ENCODE measurements at regions not wholly inside any gene's neighbourhood (a gene's known extent, or its start where the extent isn't known, plus 50 kb on each side); places are given as distances from the start of the nearest gene placed in this dataset.

DNA sequence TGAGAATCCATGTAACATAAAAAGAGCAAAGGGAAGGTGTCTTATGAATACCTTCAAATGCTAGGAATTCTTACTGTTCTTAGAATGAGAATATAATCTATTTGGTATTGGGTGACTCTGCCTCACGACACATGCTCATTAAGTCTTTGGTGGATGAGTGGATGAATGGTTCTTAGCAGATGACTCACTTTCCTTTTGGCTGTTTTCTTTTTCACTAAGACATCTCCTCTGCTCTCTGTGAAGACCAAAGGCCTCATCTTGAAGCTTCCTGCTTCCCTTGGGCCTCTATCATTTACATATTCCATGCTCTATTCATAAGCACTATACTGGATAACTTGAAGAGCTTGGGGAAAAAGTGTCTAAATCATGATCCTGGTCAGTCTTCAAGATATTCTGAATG lies 468.1 kb downstream of the SPATA31D1 start:
- BruUV-seq (replicated peaks), result no TSS peak
- peak; percentile 2 for DNase-seq (ENCODE audit: low spot score)
- no peak overlapping the region for H3K27ac ChIP-seq (ENCODE audit: low read depth, low read length, poor library complexity, severe bottlenecking)
- CTCF ChIA-PET, result no interaction called here
- no peak for TF ChIP-seq EZH2 (IDR thresholded peaks at IDR 0.05; ENCODE audit: borderline replicate concordance, low read depth, low read length, poor library complexity, severe bottlenecking)
- H3K4me1 ChIP-seq (ENCODE audit: insufficient read depth, low read length, poor library complexity, severe bottlenecking), result no peaks in the 10 kb centered on the region
- peaks cover 5% of the 10 kb centered on the region for H3K9me3 ChIP-seq (ENCODE audit: low read depth, low read length, poor library complexity, severe bottlenecking)
- H3K4me3 ChIP-seq (ENCODE audit: low read depth, low read length, poor library complexity, severe bottlenecking), result no peak overlapping the region
- intact Hi-C loops (cut with micrococcal nuclease; ENCODE audit: unreplicated experiment), result no loop called here
- POLR2A ChIA-PET (ENCODE audit: low non-redundant PET), result no interaction called here
- H3K27me3 ChIP-seq (replicated peaks; ENCODE audit: insufficient read depth, low read depth, low read length, poor library complexity), result no peaks in the 10 kb centered on the region
- no peaks in the 10 kb centered on the region for H3K36me3 ChIP-seq (ENCODE audit: insufficient read depth, low read length, poor library complexity, severe bottlenecking)

DNA sequence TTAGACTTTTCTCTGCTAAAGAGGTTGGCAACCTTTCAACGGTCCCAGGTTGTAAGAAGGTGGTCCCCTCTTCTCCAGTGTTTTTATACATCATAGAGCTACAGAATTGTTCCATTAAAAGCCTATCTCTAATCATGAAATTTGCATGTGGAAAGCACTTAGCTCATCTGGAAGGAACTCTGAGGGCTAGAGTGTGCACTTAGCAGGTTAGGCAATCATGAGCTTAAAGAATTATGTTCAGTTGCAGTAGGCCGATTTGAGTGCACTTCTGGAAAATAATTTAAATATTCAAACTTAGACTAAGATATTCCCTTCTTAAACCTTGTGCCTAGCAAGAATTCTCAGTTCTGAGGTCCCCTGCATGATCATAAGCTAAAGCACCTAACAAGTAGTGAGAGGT lies 468.7 kb downstream of the SPATA31D1 start:
- H3K27me3 ChIP-seq (replicated peaks; ENCODE audit: insufficient read depth, low read depth, low read length, poor library complexity), result no peaks in the 10 kb centered on the region
- H3K27ac ChIP-seq (ENCODE audit: low read depth, low read length, poor library complexity, severe bottlenecking), result no peak overlapping the region
- TF ChIP-seq, protein P1, sequence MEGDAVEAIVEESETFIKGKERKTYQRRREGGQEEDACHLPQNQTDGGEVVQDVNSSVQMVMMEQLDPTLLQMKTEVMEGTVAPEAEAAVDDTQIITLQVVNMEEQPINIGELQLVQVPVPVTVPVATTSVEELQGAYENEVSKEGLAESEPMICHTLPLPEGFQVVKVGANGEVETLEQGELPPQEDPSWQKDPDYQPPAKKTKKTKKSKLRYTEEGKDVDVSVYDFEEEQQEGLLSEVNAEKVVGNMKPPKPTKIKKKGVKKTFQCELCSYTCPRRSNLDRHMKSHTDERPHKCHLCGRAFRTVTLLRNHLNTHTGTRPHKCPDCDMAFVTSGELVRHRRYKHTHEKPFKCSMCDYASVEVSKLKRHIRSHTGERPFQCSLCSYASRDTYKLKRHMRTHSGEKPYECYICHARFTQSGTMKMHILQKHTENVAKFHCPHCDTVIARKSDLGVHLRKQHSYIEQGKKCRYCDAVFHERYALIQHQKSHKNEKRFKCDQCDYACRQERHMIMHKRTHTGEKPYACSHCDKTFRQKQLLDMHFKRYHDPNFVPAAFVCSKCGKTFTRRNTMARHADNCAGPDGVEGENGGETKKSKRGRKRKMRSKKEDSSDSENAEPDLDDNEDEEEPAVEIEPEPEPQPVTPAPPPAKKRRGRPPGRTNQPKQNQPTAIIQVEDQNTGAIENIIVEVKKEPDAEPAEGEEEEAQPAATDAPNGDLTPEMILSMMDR (conservative IDR thresholded peaks at IDR 0.05; ENCODE audit: low read depth, low read length), result no peak
- no peak for TF ChIP-seq EZH2 (IDR thresholded peaks at IDR 0.05; ENCODE audit: borderline replicate concordance, low read depth, low read length, poor library complexity, severe bottlenecking)
- CTCF ChIA-PET, result no interaction called here
- no peaks in the 10 kb centered on the region for H3K9me3 ChIP-seq (ENCODE audit: low read depth, low read length, poor library complexity, severe bottlenecking)
- intact Hi-C loops (cut with micrococcal nuclease; ENCODE audit: unreplicated experiment), result no loop called here
- no peak overlapping the region for H3K4me3 ChIP-seq (ENCODE audit: low read depth, low read length, poor library complexity, severe bottlenecking)
- POLR2A ChIA-PET (ENCODE audit: low non-redundant PET), result no interaction called here
- no peaks in the 10 kb centered on the region for H3K36me3 ChIP-seq (ENCODE audit: insufficient read depth, low read length, poor library complexity, severe bottlenecking)
- DNase-seq (ENCODE audit: low spot score), result no peak
- BruUV-seq (replicated peaks), result no TSS peak
- no peaks in the 10 kb centered on the region for H3K4me1 ChIP-seq (ENCODE audit: insufficient read depth, low read length, poor library complexity, severe bottlenecking)

DNA sequence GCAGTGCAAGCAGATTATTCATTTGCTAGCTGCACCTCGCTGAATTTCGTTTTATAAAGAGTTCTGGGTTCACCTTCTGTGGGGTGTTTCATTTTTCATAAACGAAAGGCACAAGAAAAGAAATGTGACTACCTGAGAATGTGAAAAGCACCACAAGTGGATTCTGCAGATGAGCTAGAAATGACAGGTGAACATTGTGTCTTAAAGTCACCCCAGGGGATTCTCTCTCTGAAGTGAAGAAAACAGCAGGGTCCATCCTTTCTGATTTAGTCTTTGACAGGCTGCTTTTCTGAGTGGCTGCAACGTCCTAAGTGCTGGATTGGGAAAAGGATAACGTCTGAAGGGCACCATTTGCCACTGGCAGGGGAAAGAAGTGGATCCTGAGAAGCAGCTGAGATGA lies 469.3 kb downstream of the SPATA31D1 start:
- CTCF ChIA-PET, result no interaction called here

DNA sequence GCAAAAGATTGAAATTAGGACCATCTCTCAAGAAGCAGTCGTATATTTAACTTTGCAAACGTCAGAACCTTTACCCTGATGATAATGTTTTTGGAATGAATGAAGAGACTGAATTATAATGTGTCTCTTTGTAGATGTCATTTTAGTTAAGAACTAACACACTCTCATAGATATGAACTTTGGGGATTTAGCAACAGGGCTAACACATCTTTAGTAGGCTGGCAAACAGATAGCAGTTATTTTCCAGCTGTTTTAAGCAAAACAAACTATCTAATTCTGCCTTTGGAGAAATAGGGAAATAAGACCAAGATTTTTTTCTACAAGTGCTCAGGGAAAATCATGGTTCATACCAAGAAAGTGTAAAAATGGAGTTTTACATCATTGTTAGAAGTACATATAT lies 469.7 kb downstream of the SPATA31D1 start:
- H3K27me3 ChIP-seq (replicated peaks; ENCODE audit: insufficient read depth, low read depth, low read length, poor library complexity), result no peaks in the 10 kb centered on the region
- intact Hi-C loops (cut with micrococcal nuclease; ENCODE audit: unreplicated experiment), result no loop called here
- no peak overlapping the region for H3K4me3 ChIP-seq (ENCODE audit: low read depth, low read length, poor library complexity, severe bottlenecking)
- H3K36me3 ChIP-seq (ENCODE audit: insufficient read depth, low read length, poor library complexity, severe bottlenecking), result no peaks in the 10 kb centered on the region
- no TSS peak for BruUV-seq (replicated peaks)
- DNase-seq (ENCODE audit: low spot score), result no peak
- POLR2A ChIA-PET (ENCODE audit: low non-redundant PET), result no interaction called here
- H3K9me3 ChIP-seq (ENCODE audit: low read depth, low read length, poor library complexity, severe bottlenecking), result peaks cover 2% of the 10 kb centered on the region
- no peak for TF ChIP-seq EZH2 (IDR thresholded peaks at IDR 0.05; ENCODE audit: borderline replicate concordance, low read depth, low read length, poor library complexity, severe bottlenecking)
- TF ChIP-seq, protein P1 (conservative IDR thresholded peaks at IDR 0.05; ENCODE audit: low read depth, low read length), result no peak
- H3K4me1 ChIP-seq (ENCODE audit: insufficient read depth, low read length, poor library complexity, severe bottlenecking), result no peaks in the 10 kb centered on the region
- CTCF ChIA-PET, result no interaction called here
- no peak overlapping the region for H3K27ac ChIP-seq (ENCODE audit: low read depth, low read length, poor library complexity, severe bottlenecking)

More for the DNA sequence above, 469.3 kb downstream of the SPATA31D1 start:
- BruUV-seq (replicated peaks), result no TSS peak
- DNase-seq (ENCODE audit: low spot score), result no peak
- Histone ChIP-seq H3K4me1 (ENCODE audit: insufficient read depth, low read length, poor library complexity, severe bottlenecking) (no peaks in the 10 kb centered on the region), H3K27me3 (replicated peaks; ENCODE audit: insufficient read depth, low read depth, low read length, poor library complexity) (no peaks in the 10 kb centered on the region), H3K9me3 (ENCODE audit: low read depth, low read length, poor library complexity, severe bottlenecking) (no peaks in the 10 kb centered on the region), H3K27ac (ENCODE audit: low read depth, low read length, poor library complexity, severe bottlenecking) (no peak overlapping the region), H3K4me3 (ENCODE audit: low read depth, low read length, poor library complexity, severe bottlenecking) (no peak overlapping the region), H3K36me3 (ENCODE audit: insufficient read depth, low read length, poor library complexity, severe bottlenecking) (no peaks in the 10 kb centered on the region)
- TF ChIP-seq, protein P1 (conservative IDR thresholded peaks at IDR 0.05; ENCODE audit: low read depth, low read length), result no peak
- TF ChIP-seq EZH2 (IDR thresholded peaks at IDR 0.05; ENCODE audit: borderline replicate concordance, low read depth, low read length, poor library complexity, severe bottlenecking), result no peak
- POLR2A ChIA-PET (ENCODE audit: low non-redundant PET), result no interaction called here
- intact Hi-C loops (cut with micrococcal nuclease; ENCODE audit: unreplicated experiment), result no loop called here

Measured in A673 (cell line).